ENCODE measurements at regions not wholly inside any gene's neighbourhood (a gene's known extent, or its start where the extent isn't known, plus 50 kb on each side); places are given as distances from the start of the nearest gene placed in this dataset.
"Not testable (repeated sequence)": the region's sequence is repeated elsewhere in the genome, so short reads cannot be mapped to it uniquely, and the experiment has no call there.

DNA sequence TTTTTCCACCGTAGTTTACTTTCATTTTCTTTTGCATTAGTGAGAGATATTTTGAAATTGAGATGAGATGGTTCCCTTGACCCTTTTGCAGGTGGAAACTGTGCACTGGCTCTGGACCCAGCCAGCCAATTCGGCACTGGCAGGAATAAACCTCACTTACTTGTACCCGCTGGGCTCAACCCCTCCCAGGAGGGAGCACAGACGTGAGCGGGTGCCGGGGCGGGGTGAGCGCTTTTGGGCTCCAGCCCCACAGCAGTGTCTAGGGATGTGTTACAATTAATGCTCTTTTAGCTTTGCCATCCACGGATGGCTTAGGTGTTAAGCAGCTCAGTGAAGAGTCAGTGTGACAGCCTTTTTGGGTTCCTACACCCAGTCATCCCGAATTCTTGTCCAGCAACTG lies 766.1 kb upstream of the CHD1 start:
- no peak for DNase-seq

DNA sequence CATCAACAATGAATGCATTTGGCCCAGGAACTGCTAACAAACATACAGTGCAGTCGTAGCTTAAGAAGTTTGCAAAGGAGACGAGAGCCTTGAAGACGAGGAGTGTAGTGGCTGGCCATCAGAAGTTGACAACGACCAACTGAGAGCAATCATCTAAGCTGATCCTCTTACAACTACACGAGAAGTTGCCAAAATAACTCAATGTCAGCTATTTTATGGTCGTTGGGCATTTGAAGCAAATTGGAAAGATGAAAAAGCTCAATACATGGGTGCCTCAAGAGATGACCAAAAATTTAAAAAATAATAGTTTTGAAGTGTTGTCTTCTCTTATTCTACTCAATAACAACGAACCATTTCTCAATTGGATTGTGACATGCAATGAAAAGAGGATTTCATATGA lies 757.7 kb upstream of the CHD1 start:
- no peak for DNase-seq

DNA sequence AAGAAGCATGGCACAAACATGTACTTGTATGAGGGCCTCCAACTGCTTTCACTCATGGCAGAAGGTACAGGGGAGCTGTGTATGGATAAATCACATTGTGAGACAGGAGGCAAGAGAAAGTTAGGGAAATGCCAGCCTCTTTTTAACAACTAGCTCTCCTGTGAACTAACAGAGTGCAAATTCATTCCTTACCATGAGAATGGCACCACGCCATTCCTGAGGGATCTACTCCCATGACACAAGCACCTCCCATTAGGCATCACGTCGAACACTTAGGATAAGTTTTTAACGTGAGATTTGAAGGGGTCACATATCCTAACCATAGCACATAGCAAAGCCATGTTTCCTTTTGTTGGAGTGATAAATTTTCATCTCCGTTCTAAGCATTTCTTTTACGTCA lies 747.2 kb upstream of the CHD1 start:
- no peak for DNase-seq

DNA sequence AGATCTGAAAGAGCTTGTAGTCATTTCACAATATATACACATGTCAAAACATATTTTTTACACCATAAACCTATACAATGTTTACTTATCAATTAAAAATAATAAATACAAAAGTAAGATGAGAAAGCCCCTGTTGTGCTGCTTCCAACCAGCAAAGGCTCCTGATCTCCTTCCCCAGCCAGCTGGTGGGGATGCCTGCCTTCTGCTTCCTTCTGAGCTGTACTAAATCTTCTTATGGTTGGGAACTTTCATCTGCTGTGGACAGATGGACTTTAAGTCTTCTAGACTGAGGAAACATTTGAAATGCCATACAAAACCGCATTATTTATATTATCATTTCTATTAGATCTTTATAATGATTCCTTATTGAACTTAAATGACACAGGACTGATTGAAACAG lies 745.3 kb upstream of the CHD1 start:
- no peak for DNase-seq

DNA sequence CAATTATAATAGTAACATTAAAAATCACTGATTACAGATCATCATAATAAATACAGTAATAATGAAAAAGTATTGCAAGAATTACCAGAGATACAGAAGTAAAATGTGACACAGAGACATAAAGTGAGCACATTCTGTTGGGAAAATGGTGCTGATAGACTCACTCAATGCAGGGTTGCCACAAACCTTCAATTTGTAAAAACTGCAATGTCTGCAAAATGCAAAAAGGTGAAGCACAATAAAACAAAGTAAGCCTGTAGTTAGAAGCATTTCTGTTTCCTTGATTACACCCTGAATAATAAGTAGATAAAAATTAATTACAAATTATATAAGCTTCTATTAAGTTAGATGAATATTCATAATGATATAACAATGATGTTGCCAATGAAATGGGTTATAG lies 736.2 kb upstream of the CHD1 start:
- no peak for DNase-seq

DNA sequence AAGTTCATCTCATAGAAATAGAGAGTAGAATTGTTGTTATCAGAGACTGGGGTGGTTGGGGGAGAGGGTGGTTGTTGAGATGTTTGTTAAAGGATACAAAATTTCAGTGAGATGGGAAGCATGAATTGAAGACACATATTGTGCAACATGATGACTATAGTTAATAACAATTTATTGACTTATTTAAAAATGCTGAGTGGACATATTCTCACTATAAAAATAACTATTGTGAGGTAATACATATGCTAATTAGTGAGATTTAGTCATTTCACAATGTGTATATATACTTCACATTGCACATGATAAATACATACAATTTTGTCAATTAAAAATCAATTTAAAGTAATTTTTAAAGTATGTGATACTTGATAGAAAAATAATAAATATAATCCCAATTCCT lies 722.5 kb upstream of the CHD1 start:
- DNase-seq: no peak

DNA sequence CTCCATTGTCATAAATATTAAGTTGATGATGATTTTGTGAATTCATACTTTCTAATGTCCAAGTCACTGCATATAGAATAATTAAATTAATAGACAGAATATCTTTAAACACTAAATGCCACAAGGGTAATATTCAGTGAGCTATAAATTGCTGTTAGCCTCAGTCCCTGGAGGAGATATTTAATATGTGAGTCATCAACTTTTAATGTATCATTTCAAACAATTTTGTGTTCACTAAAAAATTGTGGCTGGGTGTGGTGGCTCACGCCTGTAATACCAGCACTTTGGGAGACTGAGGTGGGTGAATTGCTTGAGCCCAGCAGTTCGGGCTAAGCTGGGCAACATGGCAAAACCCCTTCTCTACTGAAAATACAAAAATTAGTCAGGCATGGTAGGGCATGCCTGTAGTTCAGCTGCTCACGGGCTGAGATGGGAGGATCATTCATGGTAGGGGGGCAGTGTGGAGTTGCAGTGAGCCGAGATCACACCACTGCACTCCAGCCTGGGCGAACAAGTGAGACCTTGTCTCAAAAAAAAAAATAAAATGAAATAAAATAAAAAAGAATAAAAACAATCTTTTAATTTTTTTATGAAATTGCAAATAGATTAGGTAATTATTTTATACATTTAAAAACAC lies 717.3 kb upstream of the CHD1 start:
- DNase-seq: no peak

DNA sequence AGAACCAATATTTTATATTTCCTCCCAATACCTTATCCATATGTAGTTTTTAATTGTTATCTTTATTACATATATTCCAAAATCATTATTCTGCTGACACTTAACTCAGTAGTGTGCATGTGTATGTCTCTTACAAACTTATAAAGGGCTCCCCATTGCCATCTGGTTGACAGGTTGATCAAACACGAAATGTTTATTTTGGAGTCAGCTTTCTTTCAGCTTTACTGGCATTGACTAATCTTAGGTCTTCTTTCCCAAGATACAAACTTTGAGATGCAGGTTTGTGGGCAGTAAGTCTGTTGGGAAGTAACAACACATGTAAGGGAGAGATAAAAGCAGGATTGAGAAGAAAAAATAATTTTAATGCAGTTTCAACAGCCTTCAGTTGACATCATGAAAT lies 716.0 kb upstream of the CHD1 start:
- peak; percentile 67 for DNase-seq

DNA sequence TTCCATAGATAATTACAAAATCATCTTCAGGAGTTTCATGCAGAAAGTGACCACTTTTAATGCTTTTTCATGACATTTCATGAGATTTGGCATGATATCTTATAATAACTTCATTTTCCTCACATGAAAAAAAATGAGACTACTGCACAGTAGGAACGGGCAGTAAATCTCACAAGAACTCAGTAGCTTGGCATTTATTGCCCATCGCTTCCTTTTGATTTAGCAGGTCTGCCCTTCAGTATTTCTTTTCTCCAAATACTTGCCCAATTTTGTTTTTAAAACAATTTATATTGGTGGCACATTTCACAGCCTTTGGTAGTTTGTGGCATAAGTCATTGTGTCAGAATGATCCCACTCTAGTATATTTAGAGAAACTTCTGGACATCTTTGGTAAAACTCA lies 711.8 kb upstream of the CHD1 start:
- DNase-seq: no peak

DNA sequence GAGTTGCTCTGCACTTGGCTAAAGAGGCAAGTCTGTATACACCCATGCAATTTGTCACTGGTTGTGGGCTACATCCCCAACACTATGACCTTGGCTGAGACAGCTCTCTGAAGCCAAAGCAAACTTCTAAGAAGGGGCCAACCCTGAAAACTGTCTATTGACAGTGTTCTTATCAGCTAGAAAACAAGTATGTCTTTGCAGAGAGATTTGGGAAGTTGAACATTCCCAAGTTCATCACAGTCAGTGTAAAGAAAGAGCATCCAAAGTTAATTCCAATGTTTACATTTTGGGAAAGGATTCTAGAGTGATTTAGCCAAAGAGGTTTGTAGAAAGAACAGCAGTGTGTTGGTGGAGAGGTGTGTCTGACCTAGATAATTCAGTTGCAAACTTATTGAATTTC lies 711.1 kb upstream of the CHD1 start:
- DNase-seq: no peak

DNA sequence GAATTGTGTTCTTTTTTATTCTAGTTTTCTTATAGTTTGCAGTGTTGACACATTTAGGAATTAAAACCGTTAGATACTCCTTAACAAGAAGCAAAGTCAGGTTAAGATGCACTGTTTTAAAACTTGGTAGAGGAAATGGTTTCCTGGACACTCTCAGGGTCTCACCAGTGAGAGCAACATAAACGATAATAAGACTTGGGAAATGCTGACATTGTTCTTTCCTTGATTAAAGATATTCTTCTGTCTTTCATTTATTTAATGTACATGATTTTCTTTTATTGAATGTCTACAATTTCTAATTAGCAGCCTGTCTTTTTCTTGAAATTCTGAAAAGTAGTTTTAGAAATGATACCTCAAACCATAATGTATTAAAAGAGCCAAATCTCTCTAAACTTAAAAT lies 707.9 kb upstream of the CHD1 start:
- DNase-seq: no peak

DNA sequence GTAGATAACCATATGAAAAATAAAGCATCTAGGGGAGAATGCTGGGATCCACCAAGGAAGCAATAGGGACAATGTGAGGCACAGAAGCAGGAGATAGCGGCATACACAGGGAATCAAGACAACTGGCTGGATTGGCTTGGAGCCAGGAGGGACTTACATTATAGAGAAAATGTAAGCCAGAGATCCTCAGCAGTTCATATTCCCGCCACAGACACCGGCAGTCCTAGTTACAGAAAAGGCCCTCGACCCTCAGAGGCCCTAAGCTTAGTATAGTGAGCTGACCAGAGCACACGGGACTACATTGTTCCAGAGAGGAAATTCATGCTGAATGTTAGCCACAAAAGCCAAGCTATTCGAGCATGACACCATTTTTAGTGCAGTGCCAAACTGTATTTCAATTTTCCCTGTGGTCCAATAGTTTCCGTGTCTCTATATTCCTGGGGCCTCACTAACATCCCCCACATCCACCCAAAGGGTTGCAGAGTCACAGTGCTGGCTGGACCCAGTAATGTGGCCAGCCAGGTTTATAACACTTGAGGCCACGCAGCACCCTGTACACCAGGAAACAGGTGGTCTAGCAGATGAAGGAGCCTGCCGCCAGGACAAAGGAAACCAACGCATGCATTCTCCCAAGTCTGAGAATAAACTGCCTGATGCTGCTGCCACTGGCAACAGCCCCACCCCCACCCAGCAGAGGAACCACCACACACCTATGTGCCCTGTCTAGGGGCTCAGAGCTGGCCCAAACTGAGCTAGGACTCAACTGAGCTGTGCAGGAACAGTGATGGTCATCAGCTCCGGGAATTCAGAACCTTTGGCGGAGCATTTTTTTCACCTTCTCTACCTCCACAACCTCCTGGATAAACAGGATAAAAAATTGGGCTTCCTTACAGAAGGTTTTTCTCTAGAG lies 693.2 kb upstream of the CHD1 start:
- DNase-seq: peak; percentile 20

DNA sequence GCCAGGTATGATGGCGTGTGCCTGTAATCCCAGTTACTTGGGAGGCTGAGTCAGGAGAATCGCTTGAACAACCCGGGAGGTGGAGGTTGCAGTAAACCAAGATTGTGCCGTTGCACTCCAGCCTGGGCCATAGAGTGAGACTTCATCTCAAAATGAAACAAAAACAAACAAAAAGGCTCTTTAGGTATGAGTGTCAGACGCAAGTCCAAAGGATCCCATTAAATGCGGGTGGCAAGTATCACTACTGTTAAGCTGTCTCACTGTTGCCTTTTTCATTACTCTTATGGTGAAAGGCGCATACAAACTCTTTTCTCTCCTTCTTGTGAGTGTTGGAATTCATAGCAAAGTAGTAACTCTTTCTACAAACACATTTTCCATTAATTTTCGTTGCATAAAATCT lies 688.5 kb upstream of the CHD1 start:
- no peak for DNase-seq

DNA sequence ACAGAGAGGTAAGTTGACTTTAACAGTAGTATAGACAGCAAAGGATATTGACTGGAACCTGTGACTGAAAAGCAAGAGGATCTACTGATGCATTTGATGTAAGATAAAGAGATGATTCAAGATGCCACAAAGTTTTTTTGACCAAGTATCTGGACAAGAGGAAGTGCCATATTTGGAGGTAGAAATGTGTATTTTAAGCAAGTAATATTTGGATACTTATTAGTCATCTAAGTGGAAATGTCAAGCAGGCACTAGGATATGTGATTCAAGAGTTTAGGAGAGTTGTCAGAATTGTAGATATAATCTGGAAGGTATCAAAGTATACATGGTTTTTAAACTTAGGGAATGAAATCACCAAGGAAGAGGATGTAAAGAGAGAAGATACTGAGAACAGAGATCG lies 686.1 kb upstream of the CHD1 start:
- no peak for DNase-seq

DNA sequence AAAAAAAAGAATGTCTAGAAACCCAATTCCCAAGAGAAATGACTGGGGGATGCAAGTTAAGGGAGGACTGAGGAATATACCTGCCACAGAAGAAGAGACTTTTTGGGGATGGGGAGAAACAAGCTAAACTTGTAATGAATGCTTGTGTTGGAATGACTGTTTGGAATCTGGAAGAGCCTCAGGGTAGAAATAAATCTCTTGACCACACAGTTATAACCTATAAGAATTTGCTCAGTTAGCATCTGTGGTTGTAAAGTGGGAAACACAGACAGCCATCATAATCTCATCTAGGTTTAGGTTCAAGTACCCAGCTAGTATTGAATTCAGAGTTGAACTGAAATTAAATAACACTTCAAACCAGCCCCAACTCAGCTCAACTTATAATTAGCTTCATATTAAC lies 678.3 kb upstream of the CHD1 start:
- DNase-seq: no peak

DNA sequence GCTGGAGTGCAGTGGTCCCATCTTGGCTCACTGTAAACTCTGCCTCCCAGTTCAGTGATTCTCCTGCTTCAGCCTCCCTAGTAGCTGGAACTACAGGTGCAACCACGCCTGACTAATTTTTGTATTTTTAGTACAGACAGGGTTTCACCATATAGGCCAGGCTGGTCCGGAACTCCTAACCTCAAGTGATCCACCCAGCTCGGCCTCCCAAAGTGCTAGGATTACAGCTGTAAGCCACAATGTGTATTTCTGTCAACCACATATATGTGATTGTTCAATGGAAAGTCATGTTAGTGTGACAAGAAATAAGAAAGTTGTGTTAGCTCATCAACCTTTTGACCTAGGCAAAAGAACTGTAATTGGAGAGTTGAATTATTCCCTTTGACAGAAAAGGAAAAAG lies 677.1 kb upstream of the CHD1 start:
- no peak for DNase-seq

DNA sequence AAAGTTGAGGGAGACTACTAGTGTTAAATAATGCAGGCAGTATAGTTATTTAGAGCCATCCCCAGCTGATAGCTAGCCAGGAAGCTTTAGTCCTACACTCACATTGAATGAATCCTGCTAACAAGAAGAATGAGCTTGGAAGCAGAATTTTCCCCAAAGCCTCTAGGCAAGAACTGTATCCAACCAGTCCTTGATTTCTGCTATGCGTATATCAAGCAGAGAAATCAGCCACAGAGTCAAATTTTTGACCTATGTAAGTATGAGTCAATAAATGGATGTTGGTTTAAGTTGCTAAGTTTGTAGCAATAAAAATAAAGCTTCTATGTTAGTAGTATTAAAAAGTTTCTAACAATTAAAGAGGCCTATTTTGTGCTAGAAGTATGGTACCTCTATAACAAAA lies 672.1 kb upstream of the CHD1 start:
- no peak for DNase-seq

DNA sequence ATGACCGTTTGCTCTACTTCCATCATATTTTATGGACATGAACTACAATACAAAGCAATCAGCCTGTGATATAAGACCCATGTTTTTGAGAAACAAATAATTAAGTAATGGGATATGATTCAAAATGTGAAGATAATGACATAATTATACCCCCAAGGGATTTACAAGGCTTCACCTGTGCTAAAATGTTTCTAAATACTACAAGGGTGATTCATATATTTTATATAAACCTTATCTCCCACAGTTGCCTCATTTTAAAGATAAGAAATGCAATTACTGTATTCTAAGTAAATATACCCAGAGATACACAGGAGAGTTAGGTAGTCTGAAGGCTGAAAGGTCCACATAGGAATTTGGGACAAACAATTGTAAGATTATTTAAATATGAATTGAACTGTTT lies 662.0 kb upstream of the CHD1 start:
- DNase-seq: no peak

DNA sequence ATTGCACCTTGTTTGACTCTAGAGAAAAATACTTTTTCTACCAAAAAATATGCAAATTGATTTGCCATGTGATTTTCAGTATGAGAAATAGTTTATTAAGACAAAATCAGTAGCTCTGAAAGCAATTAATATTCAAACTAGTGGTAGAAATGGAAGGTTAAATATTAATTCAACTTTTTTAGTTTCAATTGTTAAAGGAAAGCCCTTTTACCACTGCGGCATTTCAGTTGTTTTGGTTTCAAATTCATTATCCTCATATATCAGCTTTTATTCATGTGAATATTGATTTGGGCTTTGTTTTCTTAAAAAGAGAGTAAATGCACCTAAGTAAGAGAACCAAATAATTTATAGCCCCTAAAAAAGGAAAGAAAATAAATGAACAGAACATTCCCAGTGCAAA lies 660.6 kb upstream of the CHD1 start:
- no peak for DNase-seq

DNA sequence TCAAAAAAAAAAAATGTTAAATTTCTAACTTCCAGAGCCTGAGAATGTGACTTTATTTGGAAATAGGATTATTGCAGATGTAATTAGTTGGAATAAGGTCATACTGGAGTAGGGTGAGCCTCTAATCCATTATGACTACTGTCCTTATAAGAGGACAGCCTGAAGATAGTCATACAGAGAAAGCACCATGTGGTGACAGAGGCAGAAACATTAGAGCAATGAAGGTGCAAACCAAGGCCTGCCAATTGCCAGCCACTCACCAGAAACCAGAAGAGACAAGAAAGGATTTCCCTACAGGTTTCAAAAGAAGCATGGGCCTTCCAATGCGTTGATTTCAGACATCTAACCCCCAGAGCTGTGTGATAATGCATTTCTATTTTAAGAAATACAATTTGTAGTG lies 659.2 kb upstream of the CHD1 start:
- no peak for DNase-seq

DNA sequence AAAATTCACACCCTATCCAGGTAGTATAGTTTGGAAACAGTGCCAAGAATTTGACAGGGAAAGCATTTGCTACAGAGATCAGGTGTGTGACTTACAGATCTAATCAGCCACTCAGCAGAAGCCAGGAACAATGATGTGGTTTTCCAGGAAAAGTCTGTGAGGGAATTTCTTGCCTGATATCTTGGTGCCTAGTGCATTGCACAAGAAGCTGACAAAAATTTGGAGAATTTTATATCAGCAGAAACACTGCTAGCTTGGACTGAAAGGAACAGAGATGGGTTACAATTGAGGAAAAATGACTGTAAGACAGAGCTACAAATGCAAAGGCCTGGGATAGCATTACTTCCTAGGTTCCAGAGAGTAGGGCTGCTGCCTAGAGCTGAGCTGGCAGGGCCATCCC lies 658.1 kb upstream of the CHD1 start:
- DNase-seq: no peak

DNA sequence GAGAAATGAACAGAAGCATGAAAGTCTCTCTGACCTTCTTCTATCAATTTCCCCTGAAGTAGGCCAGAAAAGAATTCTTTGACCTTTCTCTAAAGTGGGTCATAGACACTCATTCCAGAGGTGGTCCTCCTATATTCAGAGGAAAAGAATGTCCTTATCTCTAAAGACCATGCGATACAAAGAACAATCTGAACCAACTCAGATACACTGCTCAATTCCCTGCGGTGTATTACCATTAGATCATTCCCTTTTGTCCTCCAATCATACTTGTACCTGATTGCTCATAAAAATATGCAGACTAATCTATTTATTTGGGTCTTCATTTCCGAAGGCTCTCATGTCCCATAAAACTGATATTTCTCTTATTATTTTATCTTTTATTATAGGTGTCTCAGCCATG lies 652.4 kb upstream of the CHD1 start:
- not testable (repeated sequence) for DNase-seq

DNA sequence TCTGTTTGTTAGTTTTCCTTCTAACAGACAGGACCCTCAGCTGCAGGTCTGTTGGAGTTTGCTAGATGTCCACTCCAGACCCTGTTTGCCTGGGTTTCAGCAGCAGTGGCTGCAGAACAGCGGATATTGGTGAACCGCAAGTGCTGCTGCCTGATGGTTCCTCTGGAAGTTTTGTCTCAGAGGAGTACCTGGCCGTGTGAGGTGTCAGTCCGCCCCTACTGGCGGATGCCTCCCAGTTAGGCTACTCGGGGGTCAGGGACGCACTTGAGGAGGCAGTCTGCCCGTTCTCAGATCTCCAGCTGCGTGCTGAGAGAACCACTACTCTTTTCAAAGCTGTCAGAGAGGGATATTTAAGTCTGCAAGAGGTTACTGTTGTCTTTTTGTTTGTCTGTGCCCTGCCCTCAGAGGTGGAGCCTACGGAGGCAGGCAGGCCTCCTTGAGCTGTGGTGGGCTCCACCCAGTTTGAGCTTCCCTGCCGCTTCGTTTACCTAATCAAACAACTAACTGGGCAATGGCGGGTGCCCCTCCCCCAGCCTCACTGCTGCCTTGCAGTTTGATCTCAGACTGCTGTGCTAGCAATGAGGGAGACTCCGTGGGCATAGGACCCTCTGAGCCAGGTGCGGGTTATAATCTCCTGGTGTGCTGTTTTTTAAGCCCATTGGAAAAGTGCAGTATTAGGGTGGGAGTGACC lies 634.3 kb upstream of the CHD1 start:
- peak; percentile 56 for DNase-seq

DNA sequence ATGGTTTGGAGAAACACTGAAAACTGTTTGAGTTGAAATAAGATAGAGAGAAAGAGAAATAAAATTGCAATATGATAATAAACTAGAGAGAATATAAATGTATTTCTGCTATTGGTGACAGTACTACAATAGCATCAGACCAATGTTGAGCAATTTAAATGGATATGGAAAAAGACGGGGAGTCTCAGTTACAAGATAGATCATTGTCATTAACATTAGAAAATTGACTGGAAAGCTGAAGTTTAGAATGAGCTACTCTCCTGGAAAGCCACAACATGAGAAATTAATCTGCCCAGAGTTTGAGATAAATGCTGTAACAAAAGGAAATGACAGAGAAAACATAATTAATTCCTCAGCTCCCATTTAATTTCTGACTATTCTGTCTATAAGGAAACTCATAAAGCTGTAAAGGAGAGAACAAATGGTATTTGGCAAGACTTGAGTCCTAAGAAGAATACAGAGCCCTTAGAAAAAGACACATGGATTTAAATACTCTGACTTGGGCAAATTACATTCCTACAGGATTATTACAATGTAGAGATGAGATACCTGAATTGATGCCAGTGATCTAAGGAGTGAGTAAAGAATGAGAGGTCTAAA lies 624.5 kb upstream of the CHD1 start:
- DNase-seq: no peak

Measured in DMS53 (cell line).